Ascending aorta (tissue), 2 donors: ENCODE measurements at regions not wholly inside any gene's neighbourhood (a gene's known extent, or its start where the extent isn't known, plus 50 kb on each side); places are given as distances from the start of the nearest gene placed in this dataset.

ENCODE experiments used
- DNase-seq, 2 donors: peaks; one replicate each; pipeline ENCODE4 v3.0.0-alpha.2; 2019; ENCODE audit warnings: low spot score in 2 of 2
- H3K27ac ChIP-seq, 2 donors: fragments of 200-600 bp; sonication (generic); one replicate each; pipeline ENCODE4 v1.5.1; 2016 to 2017; ENCODE audit warnings: mild to moderate bottlenecking in 1 of 2
- H3K27me3 ChIP-seq: fragments of 200-600 bp; sonication (generic); one replicate; pipeline ENCODE4 v1.5.1; 2017
- H3K36me3 ChIP-seq, 2 donors: fragments of 200-600 bp; sonication (generic); one replicate each; pipeline ENCODE4 v1.5.1; 2016
- H3K4me1 ChIP-seq, 2 donors: fragments of 200-600 bp; sonication (generic); one replicate each; pipeline ENCODE4 v1.5.1; 2016 to 2017; ENCODE audit warnings: mild to moderate bottlenecking in 1 of 2
- H3K4me3 ChIP-seq, 2 donors: fragments of 200-600 bp; sonication (generic); one replicate each; pipeline ENCODE4 v1.5.1; 2016 to 2017; ENCODE audit warnings: mild to moderate bottlenecking in 1 of 2
- H3K9me3 ChIP-seq, 2 donors: fragments of 200-600 bp; sonication (generic); one replicate each; pipeline ENCODE4 v1.5.1; 2016
- CTCF ChIP-seq, 3 experiments: fragments of 200-600 bp in 2 of 3; fragments of 450-650 bp in 1 of 3; sonication (generic) in 2 of 3; IDR thresholded peaks; one replicate each; pipeline ENCODE4 v1.5.1; 2016 to 2019; ENCODE audit warnings: antibody characterized with exemption in 3 of 3, mild to moderate bottlenecking in 1 of 3, moderate library complexity in 1 of 3
- intact Hi-C: fragments of 100-400 bp; cut with DNase I; formaldehyde crosslinking; loops from one replicate; pipeline ENCODE4 v1.15.1; 2023

- Histone ChIP-seq H3K36me3 (no peaks in the 10 kb centered on the region), H3K9me3 (no peaks in the 10 kb centered on the region), H3K4me3 (no peak overlapping the region), H3K27me3 (no peaks in the 10 kb centered on the region), H3K27ac (no peak overlapping the region), H3K4me1 (peaks cover 0 to 14% of the 10 kb centered on the region in 2 donors)
- no peak for TF ChIP-seq CTCF (IDR thresholded peaks at IDR 0.05)
- intact Hi-C loops: loop anchor here (10.0 kb wide), 1 partner anchor 69 kb away; no protein-coding TSS in a partner anchor
- DNase-seq: no peak
Observed at GRCh38 chr18:56165601-56166355, 472.6 kb downstream of the TXNL1 start.

GRCh38 chr18:56162311-56163265, 475.8 kb downstream of the TXNL1 start:
- no peaks in the 10 kb centered on the region for H3K9me3 ChIP-seq
- peaks cover 0 to 8% of the 10 kb centered on the region in 2 donors for H3K4me1 ChIP-seq
- H3K27me3 ChIP-seq: no peaks in the 10 kb centered on the region
- intact Hi-C loops: loop anchor here (10.0 kb wide), 1 partner anchor 72 kb away; no protein-coding TSS in a partner anchor
- no peaks in the 10 kb centered on the region for H3K36me3 ChIP-seq
- H3K4me3 ChIP-seq: no peak overlapping the region
- no peak for DNase-seq
- TF ChIP-seq CTCF (IDR thresholded peaks at IDR 0.05): no peak
- no peak overlapping the region for H3K27ac ChIP-seq

- H3K36me3 ChIP-seq: no peaks in the 10 kb centered on the region
- H3K27ac ChIP-seq: no peak overlapping the region
- intact Hi-C loops: loop anchor here (10.0 kb wide), 1 partner anchor 73 kb away; no protein-coding TSS in a partner anchor
- no peak for TF ChIP-seq CTCF (IDR thresholded peaks at IDR 0.05)
- no peaks in the 10 kb centered on the region for H3K27me3 ChIP-seq
- DNase-seq: no peak
- H3K4me1 ChIP-seq: no peaks in the 10 kb centered on the region
- H3K4me3 ChIP-seq: no peak overlapping the region
- no peaks in the 10 kb centered on the region for H3K9me3 ChIP-seq
Observed at GRCh38 chr18:56161566-56162260, 476.7 kb downstream of the TXNL1 start.

- intact Hi-C loops: no loop called here
- Histone ChIP-seq H3K36me3 (no peaks in the 10 kb centered on the region), H3K27ac (no peak overlapping the region), H3K4me1 (no peaks in the 10 kb centered on the region), H3K27me3 (no peaks in the 10 kb centered on the region), H3K9me3 (no peaks in the 10 kb centered on the region), H3K4me3 (no peak overlapping the region)
- DNase-seq: no peak
- no peak for TF ChIP-seq CTCF (IDR thresholded peaks at IDR 0.05)
Observed at GRCh38 chr18:56158676-56159075, 479.7 kb downstream of the TXNL1 start.

- intact Hi-C loops: no loop called here
- Histone ChIP-seq H3K4me1 (no peaks in the 10 kb centered on the region), H3K27me3 (no peaks in the 10 kb centered on the region), H3K27ac (no peak overlapping the region), H3K9me3 (no peaks in the 10 kb centered on the region), H3K4me3 (no peak overlapping the region), H3K36me3 (no peaks in the 10 kb centered on the region)
- DNase-seq: no peak
- TF ChIP-seq CTCF (IDR thresholded peaks at IDR 0.05): no peak
Observed at GRCh38 chr18:56157541-56157940, 480.9 kb downstream of the TXNL1 start.
